ENCODE measurements at regions not wholly inside any gene's neighbourhood (a gene's known extent, or its start where the extent isn't known, plus 50 kb on each side); places are given as distances from the start of the nearest gene placed in this dataset.

GRCh38 chr5:29518176-29518575, 1675.3 kb upstream of the CDH6 start:
- intact Hi-C loops (cut with DNase I): no loop called here
- no peak for TF ChIP-seq CTCF (IDR thresholded peaks at IDR 0.05; ENCODE audit: borderline replicate concordance, extremely low read depth, insufficient read depth)
- H3K27me3 ChIP-seq (ENCODE audit: control insufficient read depth, insufficient read depth, low read length): no peaks in the 10 kb centered on the region
- no peak for FAIRE-seq
- H3K4me1 ChIP-seq (ENCODE audit: control insufficient read depth in 2 of 3, insufficient read depth in 2 of 3, low read depth in 1 of 3, low read length in 3 of 3): no peaks in the 10 kb centered on the region
- no peak overlapping the region for H3K4me3 ChIP-seq (ENCODE audit: low read length in 3 of 3)
- H3K9ac ChIP-seq (ENCODE audit: low read length in 3 of 3): no peak overlapping the region
- peaks cover 0 to 2% (median 0%) of the 10 kb centered on the region in 3 donors for H3K9me3 ChIP-seq (ENCODE audit: control insufficient read depth in 2 of 3, insufficient read depth in 1 of 3, low read length in 3 of 3)
- no peak overlapping the region for H3K27ac ChIP-seq (ENCODE audit: low read depth in 2 of 2, low read length in 2 of 2)
- no peak for DNase-seq
- no peaks in the 10 kb centered on the region for H3K36me3 ChIP-seq (ENCODE audit: control insufficient read depth in 2 of 3, insufficient read depth in 3 of 3, low read length in 3 of 3)

GRCh38 chr5:29516224-29516623, 1677.3 kb upstream of the CDH6 start:
- DNase-seq (no peak), FAIRE-seq (no peak)
- Histone ChIP-seq H3K27ac (ENCODE audit: low read depth in 2 of 2, low read length in 2 of 2) (no peak overlapping the region), H3K9me3 (ENCODE audit: control insufficient read depth in 2 of 3, insufficient read depth in 1 of 3, low read length in 3 of 3) (peaks cover 0 to 2% (median 0%) of the 10 kb centered on the region in 3 donors), H3K9ac (ENCODE audit: low read length in 3 of 3) (no peak overlapping the region), H3K4me3 (ENCODE audit: low read length in 3 of 3) (no peak overlapping the region), H3K36me3 (ENCODE audit: control insufficient read depth in 2 of 3, insufficient read depth in 3 of 3, low read length in 3 of 3) (no peaks in the 10 kb centered on the region), H3K27me3 (ENCODE audit: control insufficient read depth, insufficient read depth, low read length) (no peaks in the 10 kb centered on the region), H3K4me1 (ENCODE audit: control insufficient read depth in 2 of 3, insufficient read depth in 2 of 3, low read depth in 1 of 3, low read length in 3 of 3) (no peaks in the 10 kb centered on the region)
- intact Hi-C loops (cut with DNase I): no loop called here
- no peak for TF ChIP-seq CTCF (IDR thresholded peaks at IDR 0.05; ENCODE audit: borderline replicate concordance, extremely low read depth, insufficient read depth)

GRCh38 chr5:29508131-29508530, 1685.4 kb upstream of the CDH6 start:
- intact Hi-C loops (cut with DNase I): no loop called here
- no peaks in the 10 kb centered on the region for H3K36me3 ChIP-seq (ENCODE audit: control insufficient read depth in 2 of 3, insufficient read depth in 3 of 3, low read length in 3 of 3)
- no peaks in the 10 kb centered on the region for H3K4me1 ChIP-seq (ENCODE audit: control insufficient read depth in 2 of 3, insufficient read depth in 2 of 3, low read depth in 1 of 3, low read length in 3 of 3)
- H3K4me3 ChIP-seq (ENCODE audit: low read length in 3 of 3): no peak overlapping the region
- FAIRE-seq: no peak
- DNase-seq: no peak
- no peak overlapping the region for H3K9ac ChIP-seq (ENCODE audit: low read length in 3 of 3)
- no peak overlapping the region for H3K27ac ChIP-seq (ENCODE audit: low read depth in 2 of 2, low read length in 2 of 2)
- no peak for TF ChIP-seq CTCF (IDR thresholded peaks at IDR 0.05; ENCODE audit: borderline replicate concordance, extremely low read depth, insufficient read depth)
- no peaks in the 10 kb centered on the region for H3K27me3 ChIP-seq (ENCODE audit: control insufficient read depth, insufficient read depth, low read length)
- H3K9me3 ChIP-seq (ENCODE audit: control insufficient read depth in 2 of 3, insufficient read depth in 1 of 3, low read length in 3 of 3): no peaks in the 10 kb centered on the region

- no peak for DNase-seq
- no peak for TF ChIP-seq CTCF (IDR thresholded peaks at IDR 0.05; ENCODE audit: borderline replicate concordance, extremely low read depth, insufficient read depth)
- H3K4me1 ChIP-seq (ENCODE audit: control insufficient read depth in 2 of 3, insufficient read depth in 2 of 3, low read depth in 1 of 3, low read length in 3 of 3): no peaks in the 10 kb centered on the region
- intact Hi-C loops (cut with DNase I): no loop called here
- no peaks in the 10 kb centered on the region for H3K9me3 ChIP-seq (ENCODE audit: control insufficient read depth in 2 of 3, insufficient read depth in 1 of 3, low read length in 3 of 3)
- no peaks in the 10 kb centered on the region for H3K27me3 ChIP-seq (ENCODE audit: control insufficient read depth, insufficient read depth, low read length)
- H3K36me3 ChIP-seq (ENCODE audit: control insufficient read depth in 2 of 3, insufficient read depth in 3 of 3, low read length in 3 of 3): no peaks in the 10 kb centered on the region
- H3K4me3 ChIP-seq (ENCODE audit: low read length in 3 of 3): no peak overlapping the region
- FAIRE-seq: no peak
- no peak overlapping the region for H3K9ac ChIP-seq (ENCODE audit: low read length in 3 of 3)
- no peak overlapping the region for H3K27ac ChIP-seq (ENCODE audit: low read depth in 2 of 2, low read length in 2 of 2)
Observed at GRCh38 chr5:29504411-29504810, 1689.1 kb upstream of the CDH6 start.
